AG10803 (cell line): ENCODE measurements at regions not wholly inside any gene's neighbourhood (a gene's known extent, or its start where the extent isn't known, plus 50 kb on each side); places are given as distances from the start of the nearest gene placed in this dataset.
"Not testable (repeated sequence)": the region's sequence is repeated elsewhere in the genome, so short reads cannot be mapped to it uniquely, and the experiment has no call there.

Experiments used
- DNase-seq: peaks from one replicate; pipeline ENCODE4 v3.0.0; 2010; ENCODE audit warnings: low read depth
- H3K4me3 ChIP-seq: 2 replicates; pipeline ENCODE4 v1.5.1; 2011; ENCODE audit warnings: mild to moderate bottlenecking, low read length, control low read depth
- TF ChIP-seq, protein P1 (sequence below): conservative IDR thresholded peaks from 2 replicates; pipeline ENCODE4 v1.5.1; 2011; ENCODE audit warnings: mild to moderate bottlenecking, low read length, control low read depth, inconsistent platforms

DNA sequence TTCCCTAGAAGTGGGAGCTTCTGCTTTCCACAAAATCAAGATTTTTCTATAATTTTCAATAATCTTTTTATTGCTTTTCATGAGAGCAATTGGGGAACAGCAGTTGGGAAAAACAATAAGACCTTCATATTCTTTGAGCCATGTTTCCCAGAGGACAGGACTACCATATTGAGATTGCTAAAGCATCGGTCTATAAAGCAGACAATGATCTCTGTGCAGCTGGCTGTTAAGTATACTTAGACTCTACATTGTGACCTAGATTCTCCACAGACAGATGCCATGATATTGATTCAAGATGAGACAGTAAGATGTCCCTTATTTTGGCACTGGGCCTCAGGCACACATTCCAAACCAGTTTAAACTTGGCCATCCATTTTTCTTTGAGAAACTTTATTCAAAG lies 1178.7 kb downstream of the SUCLG1 start:
- no peak for DNase-seq
- no peak overlapping the region for H3K4me3 ChIP-seq
- TF ChIP-seq, protein P1, sequence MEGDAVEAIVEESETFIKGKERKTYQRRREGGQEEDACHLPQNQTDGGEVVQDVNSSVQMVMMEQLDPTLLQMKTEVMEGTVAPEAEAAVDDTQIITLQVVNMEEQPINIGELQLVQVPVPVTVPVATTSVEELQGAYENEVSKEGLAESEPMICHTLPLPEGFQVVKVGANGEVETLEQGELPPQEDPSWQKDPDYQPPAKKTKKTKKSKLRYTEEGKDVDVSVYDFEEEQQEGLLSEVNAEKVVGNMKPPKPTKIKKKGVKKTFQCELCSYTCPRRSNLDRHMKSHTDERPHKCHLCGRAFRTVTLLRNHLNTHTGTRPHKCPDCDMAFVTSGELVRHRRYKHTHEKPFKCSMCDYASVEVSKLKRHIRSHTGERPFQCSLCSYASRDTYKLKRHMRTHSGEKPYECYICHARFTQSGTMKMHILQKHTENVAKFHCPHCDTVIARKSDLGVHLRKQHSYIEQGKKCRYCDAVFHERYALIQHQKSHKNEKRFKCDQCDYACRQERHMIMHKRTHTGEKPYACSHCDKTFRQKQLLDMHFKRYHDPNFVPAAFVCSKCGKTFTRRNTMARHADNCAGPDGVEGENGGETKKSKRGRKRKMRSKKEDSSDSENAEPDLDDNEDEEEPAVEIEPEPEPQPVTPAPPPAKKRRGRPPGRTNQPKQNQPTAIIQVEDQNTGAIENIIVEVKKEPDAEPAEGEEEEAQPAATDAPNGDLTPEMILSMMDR, result no peak

DNA sequence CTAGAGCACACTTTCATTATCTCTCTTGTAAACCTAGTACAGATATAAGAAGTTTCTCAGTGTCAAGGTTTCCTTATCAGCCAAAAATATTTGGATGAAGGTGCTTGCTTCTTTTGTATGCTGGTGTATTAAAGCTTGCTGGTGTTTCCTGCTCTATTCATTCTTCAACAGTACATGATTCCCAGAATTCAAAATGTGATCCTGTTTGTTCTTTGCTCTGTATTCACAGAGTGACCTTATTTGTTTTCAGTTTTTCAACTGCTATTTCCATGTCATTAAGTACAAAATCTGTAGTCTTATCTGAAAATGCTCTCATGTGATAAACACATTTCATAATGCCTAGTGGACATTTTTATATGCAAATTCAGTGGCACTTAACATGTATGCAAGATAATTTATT lies 1185.8 kb downstream of the SUCLG1 start:
- TF ChIP-seq, protein P1, result no peak
- H3K4me3 ChIP-seq, result no peak overlapping the region
- no peak for DNase-seq

DNA sequence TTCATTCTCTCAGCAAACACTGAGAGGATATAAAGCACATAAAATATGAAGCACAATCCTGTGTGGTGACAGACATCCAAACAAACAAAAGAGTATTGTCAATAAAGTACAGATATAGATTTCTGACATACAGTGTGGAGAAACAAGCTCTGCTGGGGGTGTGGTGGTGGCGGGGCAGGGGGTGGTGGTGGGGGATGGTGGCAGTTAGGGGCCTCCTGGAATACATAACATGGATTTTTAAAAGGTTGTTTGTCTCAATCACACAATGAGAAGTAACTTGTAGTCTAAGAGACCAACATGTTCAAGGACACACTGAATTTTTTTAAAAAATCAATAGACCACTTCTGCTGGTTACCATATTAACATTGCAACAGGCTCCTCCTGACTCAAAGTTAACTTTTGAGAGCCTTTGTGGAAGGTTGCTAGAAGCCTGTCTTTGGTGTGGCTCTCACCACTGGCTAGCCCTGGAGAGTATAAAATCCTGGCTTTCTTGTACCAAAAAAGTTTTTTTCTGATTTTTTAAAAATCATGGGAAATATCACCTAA lies 1197.4 kb downstream of the SUCLG1 start:
- no peak overlapping the region for H3K4me3 ChIP-seq
- no peak for DNase-seq
- TF ChIP-seq, protein P1, result no peak

DNA sequence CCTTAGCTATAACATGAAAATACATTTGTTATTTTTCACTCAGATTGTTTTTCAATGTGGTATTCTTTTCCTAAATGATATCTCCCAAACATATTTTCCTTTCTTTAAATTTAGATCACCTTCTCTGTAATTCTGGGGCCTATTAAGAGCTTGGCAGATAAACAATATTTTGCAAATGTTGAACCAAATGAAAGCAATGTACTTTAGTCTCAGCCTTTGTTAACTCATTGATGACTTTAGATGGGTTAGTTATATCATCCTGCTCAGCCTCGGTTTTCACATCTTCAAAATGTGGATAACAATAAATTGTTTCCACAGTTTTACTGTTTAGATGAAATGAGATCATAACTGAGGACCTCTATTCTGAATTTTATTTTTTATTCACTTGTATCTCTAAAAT lies 1205.2 kb downstream of the SUCLG1 start:
- DNase-seq, result no peak
- TF ChIP-seq, protein P1, result no peak
- H3K4me3 ChIP-seq, result no peak overlapping the region

DNA sequence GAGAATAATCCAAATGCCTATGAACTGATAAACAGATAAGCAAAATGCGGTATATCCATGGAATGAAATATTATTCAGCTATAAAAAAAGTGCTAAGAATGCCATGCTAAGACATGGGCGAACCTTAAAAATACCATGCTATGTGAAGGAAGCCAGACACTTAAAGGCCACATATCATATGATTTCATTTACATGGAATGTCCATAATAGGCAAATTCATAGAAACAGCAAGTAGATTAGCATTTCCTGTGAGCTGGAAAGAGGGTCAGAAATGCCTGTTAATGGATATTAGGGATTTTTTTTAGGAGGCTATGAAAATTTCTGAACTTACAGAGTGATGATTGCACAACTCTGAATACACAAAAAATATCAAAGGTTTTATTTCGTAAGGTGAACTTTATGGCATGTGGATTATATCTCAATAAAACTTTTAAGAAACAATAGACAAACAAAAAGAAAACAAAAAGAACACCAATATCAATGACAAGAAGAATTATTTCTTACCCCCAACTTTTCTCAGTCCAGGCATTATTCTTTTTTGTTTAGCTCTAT lies 1207.7 kb downstream of the SUCLG1 start:
- no peak overlapping the region for H3K4me3 ChIP-seq
- DNase-seq, result no peak
- TF ChIP-seq, protein P1, result no peak

DNA sequence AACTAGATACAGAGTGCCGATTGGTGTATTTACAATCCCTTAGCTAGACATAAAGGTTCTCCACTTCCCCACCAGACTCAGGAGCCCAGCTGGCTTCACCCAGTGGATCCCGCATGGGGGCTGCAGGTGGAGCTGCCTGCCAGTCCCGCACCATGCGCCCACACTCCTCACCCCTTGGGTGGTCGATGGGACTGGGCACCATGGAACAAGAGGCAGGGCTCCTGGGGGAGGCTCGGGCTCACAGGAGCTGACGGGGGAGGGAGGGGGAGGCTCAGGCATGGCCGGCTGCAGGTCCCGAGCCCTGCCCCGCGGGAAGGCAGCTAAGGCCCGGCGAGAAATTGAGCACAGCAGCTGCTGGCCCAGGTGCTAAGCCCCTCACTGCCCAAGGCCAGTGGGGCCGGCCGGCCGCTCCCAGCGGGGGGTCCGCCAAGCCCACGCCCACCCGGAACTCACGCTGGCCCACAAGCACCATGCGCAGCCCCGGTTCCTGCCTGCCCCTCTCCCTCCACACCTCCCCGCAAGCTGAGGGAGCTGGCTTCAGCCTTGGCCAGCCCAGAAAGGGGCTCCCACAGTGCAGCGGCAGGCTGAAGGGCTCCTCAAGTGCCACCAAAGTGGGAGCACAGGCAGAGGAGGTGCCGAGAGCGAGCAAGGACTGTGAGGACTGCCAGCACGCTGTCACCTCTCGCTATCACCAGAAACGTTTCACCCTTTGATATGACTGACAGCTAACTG lies 1213.1 kb downstream of the SUCLG1 start:
- H3K4me3 ChIP-seq, DNase-seq: not testable (repeated sequence)

DNA sequence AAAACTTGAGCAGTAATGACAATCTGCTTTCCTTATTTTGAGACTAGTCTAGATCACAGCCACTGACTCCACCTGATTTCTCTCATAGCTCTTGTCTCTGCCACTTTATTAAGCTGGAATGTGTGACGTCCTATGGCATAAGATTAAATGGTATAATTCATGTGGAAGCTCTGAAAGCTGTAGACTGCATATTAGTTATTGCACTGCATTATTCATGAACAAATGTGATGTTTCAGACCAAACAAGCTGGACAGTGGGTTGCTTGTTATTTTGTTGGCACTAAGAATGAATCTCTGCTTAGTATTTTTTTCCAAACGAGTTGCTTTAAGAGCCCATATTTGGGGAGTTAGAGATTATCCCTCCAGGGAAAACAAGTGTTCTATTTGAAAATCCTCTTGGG lies 1218.5 kb downstream of the SUCLG1 start:
- TF ChIP-seq, protein P1, result no peak
- H3K4me3 ChIP-seq, result no peak overlapping the region
- no peak for DNase-seq
